ENCODE measurements at regions not wholly inside any gene's neighbourhood (a gene's known extent, or its start where the extent isn't known, plus 50 kb on each side); places are given as distances from the start of the nearest gene placed in this dataset.
"Not testable (repeated sequence)": the region's sequence is repeated elsewhere in the genome, so short reads cannot be mapped to it uniquely, and the experiment has no call there.

DNA sequence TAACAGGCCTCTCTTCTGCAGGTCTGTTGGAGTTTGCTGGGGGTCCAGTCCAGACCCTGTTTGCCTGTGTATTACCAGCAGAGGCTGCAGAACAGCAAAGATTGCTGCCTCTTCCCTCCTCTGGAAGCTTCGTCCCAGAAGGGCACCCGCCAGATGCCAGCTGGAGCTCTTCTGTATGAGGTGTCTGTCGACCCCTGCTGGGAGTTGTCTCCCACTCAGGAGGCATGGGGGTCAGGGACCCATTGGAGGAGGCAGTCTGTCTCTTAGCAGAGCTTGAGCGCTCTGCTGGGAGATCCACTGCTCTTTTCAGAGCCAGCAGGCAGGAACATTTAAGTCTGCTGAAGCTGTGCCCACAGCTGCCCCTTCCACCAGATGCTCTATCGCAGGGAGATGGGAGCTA, 361.1 kb upstream of the NRP1 start:
- Histone ChIP-seq H3K79me2 (ENCODE audit: insufficient read depth, low read length) (no peaks in the 10 kb centered on the region), H3K9me3 (ENCODE audit: low read length) (no peaks in the 10 kb centered on the region), H2AFZ (ENCODE audit: low read length) (no peak overlapping the region), H4K20me1 (ENCODE audit: insufficient read depth, low read length) (no peaks in the 10 kb centered on the region), H3F3A (ENCODE audit: insufficient read depth, low read length) (no peaks in the 10 kb centered on the region), H3K4me2 (ENCODE audit: low read length) (no peak overlapping the region), H3K9me2 (ENCODE audit: low read depth, low read length) (no peaks in the 10 kb centered on the region), H3K27me3 (ENCODE audit: insufficient read depth, low read length) (no peaks in the 10 kb centered on the region), H3K9ac (ENCODE audit: low read length) (no peak overlapping the region), H3K27ac (ENCODE audit: low read depth, low read length, poor library complexity, severe bottlenecking) (no peak overlapping the region), H3K4me3 (ENCODE audit: low read depth, low read length, poor library complexity, severe bottlenecking) (no peak overlapping the region), H3K4me1 (ENCODE audit: insufficient read depth, low read length, severe bottlenecking) (no peaks in the 10 kb centered on the region), H3K36me3 (ENCODE audit: insufficient read depth, low read length) (no peaks in the 10 kb centered on the region)
- TF ChIP-seq, protein P1, sequence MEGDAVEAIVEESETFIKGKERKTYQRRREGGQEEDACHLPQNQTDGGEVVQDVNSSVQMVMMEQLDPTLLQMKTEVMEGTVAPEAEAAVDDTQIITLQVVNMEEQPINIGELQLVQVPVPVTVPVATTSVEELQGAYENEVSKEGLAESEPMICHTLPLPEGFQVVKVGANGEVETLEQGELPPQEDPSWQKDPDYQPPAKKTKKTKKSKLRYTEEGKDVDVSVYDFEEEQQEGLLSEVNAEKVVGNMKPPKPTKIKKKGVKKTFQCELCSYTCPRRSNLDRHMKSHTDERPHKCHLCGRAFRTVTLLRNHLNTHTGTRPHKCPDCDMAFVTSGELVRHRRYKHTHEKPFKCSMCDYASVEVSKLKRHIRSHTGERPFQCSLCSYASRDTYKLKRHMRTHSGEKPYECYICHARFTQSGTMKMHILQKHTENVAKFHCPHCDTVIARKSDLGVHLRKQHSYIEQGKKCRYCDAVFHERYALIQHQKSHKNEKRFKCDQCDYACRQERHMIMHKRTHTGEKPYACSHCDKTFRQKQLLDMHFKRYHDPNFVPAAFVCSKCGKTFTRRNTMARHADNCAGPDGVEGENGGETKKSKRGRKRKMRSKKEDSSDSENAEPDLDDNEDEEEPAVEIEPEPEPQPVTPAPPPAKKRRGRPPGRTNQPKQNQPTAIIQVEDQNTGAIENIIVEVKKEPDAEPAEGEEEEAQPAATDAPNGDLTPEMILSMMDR (IDR thresholded peaks at IDR 0.05; ENCODE audit: low read length) = no peak
- TF ChIP-seq EZH2 (IDR thresholded peaks at IDR 0.05; ENCODE audit: borderline replicate concordance, low read length) = no peak

DNA sequence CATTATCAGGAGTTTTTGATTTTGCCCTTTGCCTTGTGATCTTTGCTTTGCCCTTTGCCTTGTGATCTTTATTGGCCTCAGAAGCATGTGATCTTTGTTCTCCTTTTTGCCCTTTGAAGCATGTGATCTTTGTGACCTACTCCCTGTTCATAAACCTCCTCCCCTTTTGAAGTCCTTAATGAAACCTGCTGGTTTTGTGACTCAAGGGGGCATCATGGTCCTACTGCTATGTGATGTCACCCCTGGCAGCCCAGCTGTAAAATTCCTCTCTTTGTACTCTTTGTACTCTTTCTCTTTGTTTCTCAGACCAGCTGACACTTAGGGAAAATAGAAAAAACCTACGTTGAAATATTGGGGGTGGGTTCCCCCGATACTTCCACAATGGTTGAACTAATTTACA, 356.1 kb upstream of the NRP1 start:
- H3K9me3 ChIP-seq (ENCODE audit: low read length); H3K9ac ChIP-seq (ENCODE audit: low read length); H4K20me1 ChIP-seq (ENCODE audit: insufficient read depth, low read length): not testable (repeated sequence)

DNA sequence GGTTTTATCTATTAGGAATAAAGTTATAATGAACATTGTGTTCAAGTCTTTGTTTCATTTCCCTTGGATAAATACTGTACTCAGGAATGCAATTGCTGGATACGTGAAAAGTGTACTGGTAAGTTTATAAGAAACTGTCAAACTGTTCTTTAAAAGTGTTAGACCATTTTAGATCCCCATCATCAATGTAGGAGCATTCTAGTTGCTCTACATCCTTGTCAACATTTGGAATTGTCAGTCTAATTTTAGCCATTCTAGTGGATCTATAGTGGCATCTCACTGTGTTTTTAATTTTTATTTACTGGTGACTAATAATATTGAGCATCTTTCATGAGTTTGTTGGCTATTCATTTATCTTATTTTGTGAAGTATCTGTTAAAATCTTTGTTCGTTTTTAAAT, 354.0 kb upstream of the NRP1 start:
- no peak for TF ChIP-seq EZH2 (IDR thresholded peaks at IDR 0.05; ENCODE audit: borderline replicate concordance, low read length)

More for the DNA sequence above, 356.1 kb upstream of the NRP1 start:
- not testable (repeated sequence) for H3K27ac ChIP-seq (ENCODE audit: low read depth, low read length, poor library complexity, severe bottlenecking); H3K36me3 ChIP-seq (ENCODE audit: insufficient read depth, low read length); H3K4me3 ChIP-seq (ENCODE audit: low read depth, low read length, poor library complexity, severe bottlenecking); H3K4me2 ChIP-seq (ENCODE audit: low read length); H2AFZ ChIP-seq (ENCODE audit: low read length); H3K4me1 ChIP-seq (ENCODE audit: insufficient read depth, low read length, severe bottlenecking); H3K79me2 ChIP-seq (ENCODE audit: insufficient read depth, low read length); H3K9me2 ChIP-seq (ENCODE audit: low read depth, low read length); H3F3A ChIP-seq (ENCODE audit: insufficient read depth, low read length); H3K27me3 ChIP-seq (ENCODE audit: insufficient read depth, low read length)

DNA sequence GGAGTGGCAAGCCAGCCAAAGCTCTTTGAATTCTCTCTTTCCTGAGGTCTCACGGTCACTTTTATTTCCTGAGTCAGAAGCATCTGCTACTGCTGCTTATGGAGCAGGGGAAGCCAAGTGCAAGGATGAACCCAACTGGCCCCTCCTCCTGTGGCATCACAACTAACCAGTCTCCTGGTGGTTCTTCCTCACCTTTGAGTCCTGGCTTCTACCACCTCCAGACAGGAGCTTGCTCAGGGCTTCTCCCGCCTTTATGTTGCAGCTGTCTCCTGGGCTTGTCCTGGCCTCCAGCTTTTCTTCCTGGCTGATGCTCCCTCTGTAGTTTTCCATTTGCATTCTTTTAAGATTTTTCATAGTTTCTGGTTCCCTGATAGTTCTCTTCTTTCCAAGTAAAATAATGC, 349.7 kb upstream of the NRP1 start:
- Histone ChIP-seq H3K27me3 (ENCODE audit: insufficient read depth, low read length) (no peaks in the 10 kb centered on the region), H3K9me2 (ENCODE audit: low read depth, low read length) (no peaks in the 10 kb centered on the region), H3K4me1 (ENCODE audit: insufficient read depth, low read length, severe bottlenecking) (no peaks in the 10 kb centered on the region), H4K20me1 (ENCODE audit: insufficient read depth, low read length) (no peaks in the 10 kb centered on the region), H3K9ac (ENCODE audit: low read length) (no peak overlapping the region), H3F3A (ENCODE audit: insufficient read depth, low read length) (no peaks in the 10 kb centered on the region), H3K79me2 (ENCODE audit: insufficient read depth, low read length) (no peaks in the 10 kb centered on the region), H3K36me3 (ENCODE audit: insufficient read depth, low read length) (no peaks in the 10 kb centered on the region), H2AFZ (ENCODE audit: low read length) (no peak overlapping the region), H3K27ac (ENCODE audit: low read depth, low read length, poor library complexity, severe bottlenecking) (no peak overlapping the region), H3K9me3 (ENCODE audit: low read length) (no peaks in the 10 kb centered on the region), H3K4me3 (ENCODE audit: low read depth, low read length, poor library complexity, severe bottlenecking) (no peak overlapping the region), H3K4me2 (ENCODE audit: low read length) (no peak overlapping the region)
- TF ChIP-seq, protein P1 (IDR thresholded peaks at IDR 0.05; ENCODE audit: low read length) = no peak
- TF ChIP-seq EZH2 (IDR thresholded peaks at IDR 0.05; ENCODE audit: borderline replicate concordance, low read length) = no peak

More for the DNA sequence above, 354.0 kb upstream of the NRP1 start:
- Histone ChIP-seq H4K20me1 (ENCODE audit: insufficient read depth, low read length) (no peaks in the 10 kb centered on the region), H3F3A (ENCODE audit: insufficient read depth, low read length) (no peaks in the 10 kb centered on the region), H3K79me2 (ENCODE audit: insufficient read depth, low read length) (no peaks in the 10 kb centered on the region), H3K36me3 (ENCODE audit: insufficient read depth, low read length) (no peaks in the 10 kb centered on the region), H3K9me3 (ENCODE audit: low read length) (no peaks in the 10 kb centered on the region), H2AFZ (ENCODE audit: low read length) (no peak overlapping the region), H3K9ac (ENCODE audit: low read length) (no peak overlapping the region), H3K4me1 (ENCODE audit: insufficient read depth, low read length, severe bottlenecking) (no peaks in the 10 kb centered on the region), H3K27ac (ENCODE audit: low read depth, low read length, poor library complexity, severe bottlenecking) (no peak overlapping the region), H3K4me2 (ENCODE audit: low read length) (no peak overlapping the region), H3K27me3 (ENCODE audit: insufficient read depth, low read length) (no peaks in the 10 kb centered on the region), H3K9me2 (ENCODE audit: low read depth, low read length) (no peaks in the 10 kb centered on the region), H3K4me3 (ENCODE audit: low read depth, low read length, poor library complexity, severe bottlenecking) (no peak overlapping the region)

All from OCI-LY1 (cell line).